ENCODE measurements at regions not wholly inside any gene's neighbourhood (a gene's known extent, or its start where the extent isn't known, plus 50 kb on each side); places are given as distances from the start of the nearest gene placed in this dataset.

- no peak for DNase-seq (ENCODE audit: low spot score)
Measured at GRCh38 chr16:86683441-86684194, 105.3 kb downstream of the FOXL1 start.

GRCh38 chr16:86685076-86685475, 106.7 kb downstream of the FOXL1 start:
- no peak for DNase-seq (ENCODE audit: low spot score)

GRCh38 chr16:86690970-86691369, 112.6 kb downstream of the FOXL1 start:
- no peak for DNase-seq (ENCODE audit: low spot score)

- no peak for DNase-seq (ENCODE audit: low spot score)
Measured at GRCh38 chr16:86692426-86692825, 114.1 kb downstream of the FOXL1 start.

- no peak for DNase-seq (ENCODE audit: low spot score)
Measured at GRCh38 chr16:86693033-86693432, 114.7 kb downstream of the FOXL1 start.

GRCh38 chr16:86697715-86698114, 119.4 kb downstream of the FOXL1 start:
- no peak for DNase-seq (ENCODE audit: low spot score)

GRCh38 chr16:86700046-86700945, 121.9 kb downstream of the FOXL1 start:
- DNase-seq (ENCODE audit: low spot score) = no peak

GRCh38 chr16:86701286-86701975, 123.1 kb downstream of the FOXL1 start:
- no peak for DNase-seq (ENCODE audit: low spot score)

- DNase-seq (ENCODE audit: low spot score) = no peak
Measured at GRCh38 chr16:86702824-86703588, 124.7 kb downstream of the FOXL1 start.

GRCh38 chr16:86704516-86704915, 126.2 kb downstream of the FOXL1 start:
- no peak for DNase-seq (ENCODE audit: low spot score)

GRCh38 chr16:86706726-86707125, 128.4 kb downstream of the FOXL1 start:
- no peak for DNase-seq (ENCODE audit: low spot score)

- DNase-seq (ENCODE audit: low spot score) = no peak
Measured at GRCh38 chr16:86707171-86707570, 128.8 kb downstream of the FOXL1 start.

- DNase-seq (ENCODE audit: low spot score) = no peak
Measured at GRCh38 chr16:86707581-86707980, 129.2 kb downstream of the FOXL1 start.

- no peak for DNase-seq (ENCODE audit: low spot score)
Measured at GRCh38 chr16:86708431-86708830, 130.1 kb downstream of the FOXL1 start.

GRCh38 chr16:86709103-86709502, 130.8 kb downstream of the FOXL1 start:
- no peak for DNase-seq (ENCODE audit: low spot score)

- no peak for DNase-seq (ENCODE audit: low spot score)
Measured at GRCh38 chr16:86709902-86710601, 131.7 kb downstream of the FOXL1 start.

GRCh38 chr16:86710602-86710950, 132.2 kb downstream of the FOXL1 start:
- DNase-seq (ENCODE audit: low spot score) = no peak

- DNase-seq (ENCODE audit: low spot score) = no peak
Measured at GRCh38 chr16:86712158-86713009, 134.0 kb downstream of the FOXL1 start.

GRCh38 chr16:86713021-86713631, 134.8 kb downstream of the FOXL1 start:
- no peak for DNase-seq (ENCODE audit: low spot score)

GRCh38 chr16:86714166-86714565, 135.8 kb downstream of the FOXL1 start:
- DNase-seq (ENCODE audit: low spot score) = no peak
